Spleen (tissue), 11 donors: ENCODE measurements at regions not wholly inside any gene's neighbourhood (a gene's known extent, or its start where the extent isn't known, plus 50 kb on each side); places are given as distances from the start of the nearest gene placed in this dataset.

ENCODE experiments used
- DNase-seq: peaks from one replicate; pipeline ENCODE4 v3.0.0-alpha.2; 2020
- H3K27ac ChIP-seq, 8 donors: fragments of 200-600 bp; sonication (generic) in 7 of 8; 1 replicate in 4 of 8; 2 replicates in 4 of 8; pipeline versions ENCODE4 v1.5.0 to v1.8.0; 2016 to 2021; ENCODE audit warnings: inconsistent platforms in 4 of 8, mild to moderate bottlenecking in 4 of 8, moderate library complexity in 1 of 8
- H3K27me3 ChIP-seq, 7 donors: fragments of 200-600 bp; sonication (generic) in 6 of 7; replicated peaks in 1 of 7; 1 replicate in 4 of 7; 2 replicates in 3 of 7; pipeline versions ENCODE4 v1.5.0 to v1.8.0; 2016 to 2021; ENCODE audit warnings: inconsistent platforms in 3 of 7, mild to moderate bottlenecking in 1 of 7
- H3K36me3 ChIP-seq, 6 donors: fragments of 200-600 bp; sonication (generic) in 5 of 6; 1 replicate in 4 of 6; 2 replicates in 2 of 6; pipeline versions ENCODE4 v1.5.0 to v1.8.0; 2016 to 2021; ENCODE audit warnings: inconsistent platforms in 2 of 6
- H3K4me1 ChIP-seq, 6 donors: fragments of 200-600 bp; sonication (generic) in 5 of 6; 1 replicate in 3 of 6; 2 replicates in 3 of 6; pipeline versions ENCODE4 v1.5.0 to v1.8.0; 2016 to 2021; ENCODE audit warnings: inconsistent platforms in 3 of 6
- H3K4me3 ChIP-seq, 8 donors: fragments of 200-600 bp; sonication (generic) in 7 of 8; 1 replicate in 4 of 8; 2 replicates in 4 of 8; pipeline versions ENCODE4 v1.5.0 to v1.8.0; 2016 to 2021; ENCODE audit warnings: inconsistent platforms in 4 of 8, mild to moderate bottlenecking in 4 of 8, moderate library complexity in 2 of 8
- H3K9me3 ChIP-seq, 8 donors: fragments of 200-600 bp; sonication (generic) in 7 of 8; 1 replicate in 4 of 8; 2 replicates in 4 of 8; pipeline versions ENCODE4 v1.5.0 to v1.8.0; 2016 to 2021; ENCODE audit warnings: inconsistent platforms in 4 of 8
- CTCF ChIP-seq, 11 experiments: fragments of 200-600 bp in 7 of 11; fragments of 450-650 bp in 4 of 11; sonication (generic) in 4 of 11; IDR thresholded peaks in 8 of 11; conservative IDR thresholded peaks in 3 of 11; 1 replicate in 7 of 11; 2 replicates in 4 of 11; pipeline versions ENCODE4 v1.4.0 to v1.8.0; 2016 to 2021; ENCODE audit warnings: antibody characterized with exemption in 11 of 11, inconsistent platforms in 4 of 11, mild to moderate bottlenecking in 1 of 11
- POLR2A ChIP-seq, 3 donors: fragments of 450-650 bp; IDR thresholded peaks; one replicate each; pipeline ENCODE4 v1.5.1; 2017; ENCODE audit warnings: antibody characterized with exemption in 3 of 3, mild to moderate bottlenecking in 1 of 3
- POLR2AphosphoS5 ChIP-seq, 3 donors: sonication (generic); formaldehyde crosslinking; IDR thresholded peaks; one replicate each; pipeline ENCODE4 v1.5.1; 2017; ENCODE audit warnings: antibody characterized with exemption in 3 of 3
- WGBS, 5 donors: extraction: QIAGEN DNeasy Blood & Tissue Kit in 3 of 5; methylation state at CpG; one replicate each; pipeline versions ENCODE4 v1.1.5 to v1.1.7; 2013 to 2018; 5-methylcytosine and 5-hydroxymethylcytosine counted together
- intact Hi-C: fragments of 100-400 bp; cut with DNase I; formaldehyde crosslinking; loops from one replicate; pipeline ENCODE4 v1.15.0; 2023; ENCODE audit warnings: low total_unique reads
- donor health status: healthy with polysubstance abuse.
- donor health status: DM: no; HTN: no; CAD: no; lungs with moderate emphysema.
- donor health status: DM: no; HTN: no; CAD: no.
- donor health status: Bipolar disorder and iron deficiency.
- donor health status: healthy.
- donor health status: DM: no; HTN: no; CAD: no.
- donor health status: DM: yes; HTN: yes; CAD: no.

GRCh38 chr5:111930905-111931461 is 174.0 kb upstream of the NREP start:
- Histone ChIP-seq H3K4me3 (no peak overlapping the region), H3K36me3 (no peaks in the 10 kb centered on the region), H3K27me3 (no peaks in the 10 kb centered on the region), H3K9me3 (no peaks in the 10 kb centered on the region), H3K4me1 (peaks cover 0 to 16% (median 7%) of the 10 kb centered on the region in 6 donors), H3K27ac (peak overlapping the region in 1 of 8 donors; percentile 21)
- TF ChIP-seq CTCF (IDR thresholded peaks at IDR 0.05 in 8 of 11, conservative IDR thresholded peaks at IDR 0.05 in 3 of 11) (no peak), POLR2A (IDR thresholded peaks at IDR 0.05) (no peak), POLR2AphosphoS5 (IDR thresholded peaks at IDR 0.05) (no peak)
- 72 to 96% (median 85%) methylated on average over 2 of the region's 2 CpGs for WGBS, 5 donors
- intact Hi-C loops: no loop called here
- no peak for DNase-seq

GRCh38 chr5:111930449-111930848 is 173.5 kb upstream of the NREP start:
- Histone ChIP-seq H3K27ac (peak overlapping the region in 1 of 8 donors; percentile 21), H3K27me3 (no peaks in the 10 kb centered on the region), H3K4me3 (no peak overlapping the region), H3K4me1 (peaks cover 0 to 16% (median 7%) of the 10 kb centered on the region in 6 donors), H3K36me3 (no peaks in the 10 kb centered on the region), H3K9me3 (no peaks in the 10 kb centered on the region)
- 22 to 53% (median 34%) methylated on average over 1 of the region's 1 CpG for WGBS, 5 donors
- no peak for TF ChIP-seq CTCF (IDR thresholded peaks at IDR 0.05 in 8 of 11, conservative IDR thresholded peaks at IDR 0.05 in 3 of 11)
- TF ChIP-seq POLR2A (IDR thresholded peaks at IDR 0.05): no peak
- no peak for TF ChIP-seq POLR2AphosphoS5 (IDR thresholded peaks at IDR 0.05)
- no peak for DNase-seq
- intact Hi-C loops: no loop called here

GRCh38 chr5:111929867-111930266 is 172.9 kb upstream of the NREP start:
- WGBS, 5 donors: 19 to 79% (median 43%) methylated on average over 1 of the region's 1 CpG
- H3K9me3 ChIP-seq: no peaks in the 10 kb centered on the region
- peak overlapping the region in 1 of 8 donors; percentile 21 for H3K27ac ChIP-seq
- H3K4me3 ChIP-seq: no peak overlapping the region
- intact Hi-C loops: no loop called here
- DNase-seq: no peak
- TF ChIP-seq POLR2AphosphoS5 (IDR thresholded peaks at IDR 0.05) (no peak), CTCF (IDR thresholded peaks at IDR 0.05 in 8 of 11, conservative IDR thresholded peaks at IDR 0.05 in 3 of 11) (no peak), POLR2A (IDR thresholded peaks at IDR 0.05) (no peak)
- H3K27me3 ChIP-seq: no peaks in the 10 kb centered on the region
- H3K36me3 ChIP-seq: no peaks in the 10 kb centered on the region
- peaks cover 0 to 16% (median 7%) of the 10 kb centered on the region in 6 donors for H3K4me1 ChIP-seq

- H3K4me3 ChIP-seq: no peak overlapping the region
- peaks cover 0 to 16% (median 7%) of the 10 kb centered on the region in 6 donors for H3K4me1 ChIP-seq
- intact Hi-C loops: no loop called here
- no peak overlapping the region for H3K27ac ChIP-seq
- H3K36me3 ChIP-seq: no peaks in the 10 kb centered on the region
- no peaks in the 10 kb centered on the region for H3K27me3 ChIP-seq
- TF ChIP-seq CTCF (IDR thresholded peaks at IDR 0.05 in 8 of 11, conservative IDR thresholded peaks at IDR 0.05 in 3 of 11) (no peak), POLR2A (IDR thresholded peaks at IDR 0.05) (no peak), POLR2AphosphoS5 (IDR thresholded peaks at IDR 0.05) (no peak)
- no peak for DNase-seq
- H3K9me3 ChIP-seq: no peaks in the 10 kb centered on the region
Observed at GRCh38 chr5:111929261-111929660, 172.3 kb upstream of the NREP start.
